ENCODE measurements at regions not wholly inside any gene's neighbourhood (a gene's known extent, or its start where the extent isn't known, plus 50 kb on each side); places are given as distances from the start of the nearest gene placed in this dataset.

DNA sequence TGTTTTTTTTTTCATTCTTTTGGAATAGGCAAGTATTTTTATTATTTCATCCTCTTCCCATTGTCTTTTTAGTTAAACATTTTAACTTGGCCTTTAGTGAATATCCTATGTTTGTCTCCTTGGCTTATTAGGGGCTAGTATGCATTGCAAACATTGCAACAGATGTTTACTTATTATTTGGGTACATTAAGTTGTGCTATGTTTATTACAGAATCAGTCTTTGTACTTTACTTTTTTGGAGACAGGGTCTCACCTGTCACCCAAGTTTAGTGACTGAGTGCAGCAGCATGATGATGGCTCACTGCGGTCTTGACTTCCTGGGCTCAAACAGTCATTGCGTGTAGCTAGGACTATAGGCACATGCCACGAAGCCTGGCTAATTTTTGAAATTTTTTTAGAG, 51.1 kb upstream of the NUDT6 start:
- DNase-seq (ENCODE audit: low spot score): no peak
- POLR2A ChIA-PET (ENCODE audit: low non-redundant PET): no interaction called here
- H3K27ac ChIP-seq: no peak overlapping the region
- CTCF ChIA-PET: no interaction called here
- TF ChIP-seq, protein P1, sequence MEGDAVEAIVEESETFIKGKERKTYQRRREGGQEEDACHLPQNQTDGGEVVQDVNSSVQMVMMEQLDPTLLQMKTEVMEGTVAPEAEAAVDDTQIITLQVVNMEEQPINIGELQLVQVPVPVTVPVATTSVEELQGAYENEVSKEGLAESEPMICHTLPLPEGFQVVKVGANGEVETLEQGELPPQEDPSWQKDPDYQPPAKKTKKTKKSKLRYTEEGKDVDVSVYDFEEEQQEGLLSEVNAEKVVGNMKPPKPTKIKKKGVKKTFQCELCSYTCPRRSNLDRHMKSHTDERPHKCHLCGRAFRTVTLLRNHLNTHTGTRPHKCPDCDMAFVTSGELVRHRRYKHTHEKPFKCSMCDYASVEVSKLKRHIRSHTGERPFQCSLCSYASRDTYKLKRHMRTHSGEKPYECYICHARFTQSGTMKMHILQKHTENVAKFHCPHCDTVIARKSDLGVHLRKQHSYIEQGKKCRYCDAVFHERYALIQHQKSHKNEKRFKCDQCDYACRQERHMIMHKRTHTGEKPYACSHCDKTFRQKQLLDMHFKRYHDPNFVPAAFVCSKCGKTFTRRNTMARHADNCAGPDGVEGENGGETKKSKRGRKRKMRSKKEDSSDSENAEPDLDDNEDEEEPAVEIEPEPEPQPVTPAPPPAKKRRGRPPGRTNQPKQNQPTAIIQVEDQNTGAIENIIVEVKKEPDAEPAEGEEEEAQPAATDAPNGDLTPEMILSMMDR (conservative IDR thresholded peaks at IDR 0.05; ENCODE audit: low read depth): no peak

DNA sequence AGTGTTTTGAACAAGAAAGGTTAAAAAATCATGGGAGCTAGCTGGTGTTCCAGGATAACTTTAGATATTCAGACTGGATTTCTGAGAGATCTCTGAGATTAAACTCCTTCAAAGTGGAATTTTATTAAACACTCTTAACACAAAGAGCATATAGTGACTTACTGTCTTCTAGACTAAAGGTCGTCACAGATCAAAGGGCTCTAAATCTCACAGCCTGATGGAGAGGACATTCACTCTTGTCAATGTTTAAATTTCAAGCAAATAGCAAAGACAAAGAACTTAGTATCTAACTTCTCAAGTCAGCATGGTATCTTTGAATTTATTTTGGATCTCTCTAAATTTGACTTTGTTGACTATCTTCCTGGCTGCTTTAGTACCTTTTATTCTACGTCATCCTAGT, 53.7 kb upstream of the NUDT6 start:
- H3K27ac ChIP-seq: no peak overlapping the region
- no peak for DNase-seq (ENCODE audit: low spot score)
- ChIA-PET POLR2A (ENCODE audit: low non-redundant PET) (no interaction called here), CTCF (no interaction called here)
- TF ChIP-seq, protein P1 (conservative IDR thresholded peaks at IDR 0.05; ENCODE audit: low read depth): no peak

DNA sequence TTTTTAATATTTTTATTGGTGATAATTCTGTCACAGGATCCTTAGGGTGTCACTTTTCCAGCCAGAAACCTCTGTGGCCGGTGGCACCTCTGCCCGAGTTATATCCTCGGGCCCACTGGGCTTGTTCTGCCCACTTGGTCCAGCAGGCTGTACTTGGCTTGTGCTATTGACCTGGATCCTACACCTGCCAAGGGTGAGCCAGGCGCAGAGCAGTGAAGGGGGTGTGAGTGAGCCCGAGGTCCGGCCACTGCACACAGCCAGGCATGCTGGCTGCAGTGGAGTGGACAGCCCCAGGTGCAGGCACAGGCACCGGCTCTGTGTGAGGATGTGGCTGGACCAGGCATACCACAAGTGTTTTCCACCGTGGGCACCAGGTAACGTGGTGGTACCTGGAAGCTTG, 54.7 kb upstream of the NUDT6 start:
- ChIA-PET CTCF (no interaction called here), POLR2A (ENCODE audit: low non-redundant PET) (no interaction called here)
- H3K27ac ChIP-seq: no peak overlapping the region
- TF ChIP-seq, protein P1 (conservative IDR thresholded peaks at IDR 0.05; ENCODE audit: low read depth): no peak
- no peak for DNase-seq (ENCODE audit: low spot score)

DNA sequence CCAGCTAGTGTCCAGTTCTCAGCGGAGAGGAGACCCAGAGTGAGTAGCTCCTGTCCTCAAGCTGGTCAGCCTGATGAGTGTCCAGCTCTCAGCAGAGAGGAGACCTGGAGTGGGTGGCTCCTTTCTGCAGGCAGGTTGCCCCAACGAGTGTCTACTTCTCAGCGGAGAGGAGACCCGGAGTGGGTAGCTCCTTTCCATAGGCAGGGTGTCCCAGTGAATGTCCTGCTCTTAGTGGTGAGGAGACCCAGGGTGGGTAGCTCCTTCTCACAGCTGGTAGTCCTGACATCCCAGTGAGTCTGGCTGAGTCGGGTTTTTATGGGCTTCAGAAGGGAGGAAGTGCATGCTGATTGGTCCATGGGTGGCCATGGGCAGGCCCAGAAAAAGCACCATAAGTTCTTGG, 55.7 kb upstream of the NUDT6 start:
- TF ChIP-seq, protein P1 (conservative IDR thresholded peaks at IDR 0.05; ENCODE audit: low read depth): no peak
- H3K27ac ChIP-seq: no peak overlapping the region
- CTCF ChIA-PET: interaction anchor here (0.7 kb wide), 1 partner anchor 1286 kb away, joined by 3 read pairs; no protein-coding TSS in a partner anchor
- POLR2A ChIA-PET (ENCODE audit: low non-redundant PET): no interaction called here
- DNase-seq (ENCODE audit: low spot score): no peak

DNA sequence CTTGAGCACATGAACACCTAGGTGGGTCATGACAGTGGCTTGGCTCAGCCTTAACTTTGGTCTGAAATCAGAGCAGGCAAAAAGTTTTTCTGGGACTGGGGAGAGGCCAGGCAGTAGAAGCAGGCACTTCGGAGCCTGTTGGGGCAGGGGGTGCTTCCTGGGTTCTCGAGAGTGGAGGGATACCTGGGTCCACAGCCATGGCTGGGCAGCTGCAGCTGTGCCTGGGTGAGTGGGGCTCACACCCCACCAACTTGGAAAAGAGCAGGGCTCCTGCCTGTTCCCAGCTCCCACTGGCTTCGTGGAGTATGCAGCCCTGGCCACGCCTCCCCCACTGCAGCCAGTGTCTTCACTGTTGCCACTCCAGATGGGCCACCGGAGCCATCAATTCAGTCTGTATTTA, 56.4 kb upstream of the NUDT6 start:
- POLR2A ChIA-PET (ENCODE audit: low non-redundant PET): no interaction called here
- no peak overlapping the region for H3K27ac ChIP-seq
- TF ChIP-seq, protein P1 (conservative IDR thresholded peaks at IDR 0.05; ENCODE audit: low read depth): no peak
- CTCF ChIA-PET: no interaction called here
- no peak for DNase-seq (ENCODE audit: low spot score)

DNA sequence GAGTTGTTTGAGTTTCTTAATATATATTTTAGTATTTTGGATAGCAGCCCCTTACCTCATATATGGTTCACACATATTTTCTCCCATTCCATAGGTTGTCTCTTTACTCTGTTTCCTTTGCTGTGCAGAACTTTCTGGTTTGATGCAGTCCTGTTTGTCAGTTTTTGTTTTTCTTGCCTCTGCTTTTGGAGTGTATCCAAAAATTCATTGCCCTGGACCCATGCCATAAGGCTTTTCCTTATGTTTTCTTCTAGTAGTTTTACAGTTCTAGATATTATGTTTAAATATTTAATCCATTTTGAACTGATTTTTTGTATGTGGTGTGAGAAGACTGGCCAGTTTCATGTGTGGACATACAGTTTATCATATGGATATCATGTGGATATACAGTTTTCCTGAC, 58.5 kb upstream of the NUDT6 start:
- DNase-seq (ENCODE audit: low spot score): no peak
- ChIA-PET POLR2A (ENCODE audit: low non-redundant PET) (no interaction called here), CTCF (no interaction called here)
- TF ChIP-seq, protein P1 (conservative IDR thresholded peaks at IDR 0.05; ENCODE audit: low read depth): no peak
- H3K27ac ChIP-seq: no peak overlapping the region

DNA sequence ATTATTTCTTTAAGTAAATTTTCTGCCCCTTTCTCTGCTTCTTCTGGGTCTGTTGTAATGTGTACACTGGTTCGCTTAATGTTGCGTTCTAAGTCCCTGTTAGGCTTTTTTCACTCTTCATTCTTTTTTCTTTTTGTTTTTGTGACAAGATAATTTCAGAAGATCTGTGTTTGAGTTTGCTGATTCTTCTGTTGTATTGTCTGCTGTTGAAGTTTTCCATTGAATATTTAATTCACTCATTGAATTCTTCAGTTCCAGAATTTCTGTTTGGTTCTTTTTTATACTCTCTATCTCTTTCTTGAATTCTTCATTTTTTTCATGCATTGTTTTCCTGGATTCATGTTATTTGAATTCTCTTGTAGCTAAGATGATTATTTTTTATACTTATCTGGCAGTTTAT, 66.3 kb upstream of the NUDT6 start:
- ChIA-PET POLR2A (ENCODE audit: low non-redundant PET) (no interaction called here), CTCF (no interaction called here)
- DNase-seq (ENCODE audit: low spot score): no peak
- TF ChIP-seq, protein P1 (conservative IDR thresholded peaks at IDR 0.05; ENCODE audit: low read depth): no peak
- H3K27ac ChIP-seq: no peak overlapping the region

Measured in RWPE1 (cell line).